A549 (cell line): ENCODE measurements at regions not wholly inside any gene's neighbourhood (a gene's known extent, or its start where the extent isn't known, plus 50 kb on each side); places are given as distances from the start of the nearest gene placed in this dataset.

ENCODE experiments used
- ATAC-seq, 2 experiments: fragments of 200-7000 bp in 1 of 2; fragments of >200 bp in 1 of 2; cut with Nextera tagmentation in 1 of 2; cut with Tn5 transposase in 1 of 2; 3 replicates each; pipeline versions ENCODE4 v1.8.0 to v1.9.1; 2018 to 2020; ENCODE audit warnings: mild to moderate bottlenecking in 1 of 2, moderate library complexity in 1 of 2
- CTCF ChIA-PET: fragments of 300-600 bp; sonication (Branson Sonifier 250); formaldehyde crosslinking; extraction: SDS; loops from one replicate; lab custom pipeline; 2021; ENCODE audit warnings: antibody characterized with exemption, inconsistent platforms; lab: Yijun Ruan, JAX
- POLR2A ChIA-PET: fragments of 350-600 bp; formaldehyde crosslinking; extraction: SDS; loops from one replicate; lab custom pipeline; 2021; ENCODE audit warnings: antibody characterized with exemption, inconsistent platforms; lab: Yijun Ruan, JAX
- DNase-seq, 2 experiments: peaks; one replicate each; pipeline versions ENCODE4 v3.0.0 to v3.0.0-alpha.2; 2011 to 2016; ENCODE audit warnings: low read depth in 1 of 2, low spot score in 1 of 2
- FAIRE-seq: peaks from 2 replicates; lab custom pipeline; 2011; peaks lifted over from hg19 to GRCh38; lab: Jason Lieb, UNC
- H3K27ac ChIP-seq, 2 experiments: fragments of >200 bp; sonication (Bioruptor Twin); formaldehyde crosslinking; 3 replicates each; pipeline ENCODE4 v1.5.1; 2016 to 2017
- H3K4me1 ChIP-seq: fragments of >200 bp; sonication (Bioruptor Twin); formaldehyde crosslinking; 3 replicates; pipeline ENCODE4 v1.6.1; 2016
- H3K4me2 ChIP-seq: fragments of >200 bp; sonication (Bioruptor Twin); formaldehyde crosslinking; 3 replicates; pipeline ENCODE4 v1.6.1; 2016
- H3K4me3 ChIP-seq: fragments of >200 bp; sonication (Bioruptor Twin); formaldehyde crosslinking; 3 replicates; pipeline ENCODE4 v1.5.1; 2016
- H3K9me3 ChIP-seq: fragments of >200 bp; sonication (Bioruptor Twin); formaldehyde crosslinking; 3 replicates; pipeline ENCODE4 v1.6.1; 2016
- BCL3 ChIP-seq: fragments of >200 bp; sonication (Bioruptor Twin); formaldehyde crosslinking; IDR thresholded peaks from 3 replicates; pipeline ENCODE4 v1.6.1; 2016
- CBX2 ChIP-seq: fragments of 200-600 bp; sonication (generic); IDR thresholded peaks from 2 replicates; pipeline ENCODE4 v1.6.1; 2016; ENCODE audit warnings: low read depth, mild to moderate bottlenecking, borderline replicate concordance
- EP300 ChIP-seq, 2 experiments: fragments of >200 bp; sonication (Bioruptor Twin); formaldehyde crosslinking; IDR thresholded peaks; 2 replicates in 1 of 2; 3 replicates in 1 of 2; pipeline ENCODE4 v1.6.1; 2016 to 2017
- ESRRA ChIP-seq: fragments of 150-350 bp; IDR thresholded peaks from 2 replicates; pipeline ENCODE4 v1.6.1; 2014; ENCODE audit warnings: mild to moderate bottlenecking, low read length, borderline replicate concordance
- FOSL2 ChIP-seq, 2 experiments: fragments of 450-650 bp in 1 of 2; fragments of >200 bp in 1 of 2; sonication (Bioruptor Twin) in 1 of 2; formaldehyde crosslinking; IDR thresholded peaks; 2 replicates each; pipeline versions ENCODE4 v1.5.0 to v1.6.1; 2016 to 2020; ENCODE audit warnings: mild to moderate bottlenecking in 1 of 2, moderate library complexity in 1 of 2
- GATA3 ChIP-seq: IDR thresholded peaks from 2 replicates; pipeline ENCODE4 v1.6.1; 2012; ENCODE audit warnings: borderline replicate concordance
- MAFK ChIP-seq: fragments of 450-650 bp; IDR thresholded peaks from 2 replicates; pipeline ENCODE4 v1.6.1; 2014; ENCODE audit not compliant: partially characterized antibody
- MAZ ChIP-seq: fragments of 150-350 bp; IDR thresholded peaks from 2 replicates; pipeline ENCODE4 v1.6.1; 2014; ENCODE audit warnings: antibody characterized with exemption, low read depth, low read length, borderline replicate concordance
- NFE2L2 ChIP-seq: fragments of 150-350 bp; conservative IDR thresholded peaks from 2 replicates; pipeline ENCODE4 v1.6.1; 2014; ENCODE audit warnings: low read length
- NPAS2 ChIP-seq: fragments of 250-450 bp; sonication (Bioruptor Pico); IDR thresholded peaks from 2 replicates; pipeline ENCODE4 v1.8.0; 2022; ENCODE audit warnings: mild to moderate bottlenecking, moderate library complexity, borderline replicate concordance
- PHF8 ChIP-seq: fragments of 200-600 bp; sonication (generic); IDR thresholded peaks from 2 replicates; pipeline ENCODE4 v1.6.1; 2016; ENCODE audit warnings: low read depth, mild to moderate bottlenecking, antibody characterized with exemption, moderate library complexity, borderline replicate concordance
- RAD21 ChIP-seq, 2 experiments: fragments of >200 bp in 1 of 2; sonication (Bioruptor Twin) in 1 of 2; formaldehyde crosslinking in 1 of 2; IDR thresholded peaks in 1 of 2; conservative IDR thresholded peaks in 1 of 2; 2 replicates in 1 of 2; 3 replicates in 1 of 2; pipeline ENCODE4 v1.6.1; 2012 to 2018; ENCODE audit warnings: inconsistent platforms in 1 of 2
- RCOR1 ChIP-seq: fragments of 150-350 bp; IDR thresholded peaks from 2 replicates; pipeline ENCODE4 v1.6.1; 2014; ENCODE audit warnings: antibody characterized with exemption, low read length, low read depth
- RFX5 ChIP-seq: fragments of 450-650 bp; IDR thresholded peaks from 2 replicates; pipeline ENCODE4 v1.7.1; 2014; ENCODE audit warnings: antibody characterized with exemption, mild to moderate bottlenecking, moderate library complexity
- RNF2 ChIP-seq: fragments of 200-600 bp; sonication (generic); IDR thresholded peaks from 2 replicates; pipeline ENCODE4 v1.6.1; 2016; ENCODE audit warnings: low read depth, mild to moderate bottlenecking, antibody characterized with exemption, moderate library complexity, borderline replicate concordance
- SMC3 ChIP-seq: fragments of >200 bp; sonication (Bioruptor Twin); formaldehyde crosslinking; IDR thresholded peaks from 3 replicates; pipeline ENCODE4 v1.6.1; 2018; ENCODE audit warnings: inconsistent platforms
- USF2 ChIP-seq: fragments of 450-650 bp; IDR thresholded peaks from 2 replicates; pipeline ENCODE4 v1.6.1; 2014; ENCODE audit warnings: antibody characterized with exemption
- ZFP36 ChIP-seq: fragments of 450-650 bp; IDR thresholded peaks from 2 replicates; pipeline ENCODE4 v1.6.1; 2014; ENCODE audit warnings: borderline replicate concordance; ENCODE audit not compliant: partially characterized antibody
- WGBS: methylation state at CpG from one replicate; pipeline ENCODE4 v1.1.6; 2017; ENCODE audit errors: missing lambda C conversion rate; 5-methylcytosine and 5-hydroxymethylcytosine counted together
- TF ChIP-seq, protein P1 (sequence below): IDR thresholded peaks from 2 replicates; pipeline ENCODE4 v1.6.1; 2012; ENCODE audit warnings: low read depth, borderline replicate concordance
- TF ChIP-seq, protein P2 (sequence below): fragments of 250-450 bp; sonication (Bioruptor Pico); IDR thresholded peaks from 2 replicates; pipeline ENCODE4 v1.5.0; 2021; ENCODE audit warnings: mild to moderate bottlenecking, moderate library complexity, borderline replicate concordance
- TF ChIP-seq, protein P3 (sequence below): IDR thresholded peaks from 2 replicates; pipeline ENCODE4 v1.6.1; 2012
- TF ChIP-seq, protein P4 (sequence below): fragments of 250-450 bp; sonication (Bioruptor Pico); IDR thresholded peaks from 2 replicates; pipeline ENCODE4 v1.5.0; 2020; ENCODE audit warnings: low read depth, mild to moderate bottlenecking, moderate library complexity
- TF ChIP-seq, protein P5 (sequence below): IDR thresholded peaks from 2 replicates; pipeline ENCODE4 v1.6.1; 2012
- TF ChIP-seq, protein P6 (sequence below): fragments of 150-350 bp; IDR thresholded peaks from 2 replicates; pipeline ENCODE4 v1.6.1; 2014; ENCODE audit warnings: low read depth, mild to moderate bottlenecking, low read length

DNA sequence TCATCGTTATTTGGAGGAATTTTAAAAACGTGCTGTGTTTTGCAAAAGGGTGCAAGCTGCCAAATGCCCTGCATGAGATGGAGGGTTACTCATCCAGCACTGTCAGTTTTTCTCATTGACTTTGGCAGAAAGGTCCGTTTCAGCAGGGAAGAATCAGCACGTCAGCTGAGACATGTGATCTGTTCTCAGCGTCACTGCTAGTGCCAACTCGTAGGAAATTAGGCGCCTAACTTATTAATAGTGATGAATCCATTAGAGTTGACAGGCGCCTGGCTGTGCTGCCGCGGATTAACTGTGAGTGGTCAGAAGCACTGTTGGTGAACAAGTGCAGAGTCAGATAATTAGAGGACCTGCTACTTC, 175.5 kb upstream of the FOXQ1 start:
- Histone ChIP-seq H3K4me1 (no peaks in the 10 kb centered on the region), H3K9me3 (no peaks in the 10 kb centered on the region), H3K4me3 (no peak overlapping the region)
- CTCF ChIA-PET, result no interaction called here
- ATAC-seq (no peak), FAIRE-seq (no peak), DNase-seq (no peak)
- POLR2A ChIA-PET, result no interaction called here
- WGBS, result 77% methylated on average over 10 of the region's 10 CpGs
- TF ChIP-seq NFE2L2, result no peak
- no peak for TF ChIP-seq MAFK
- TF ChIP-seq, protein P1, sequence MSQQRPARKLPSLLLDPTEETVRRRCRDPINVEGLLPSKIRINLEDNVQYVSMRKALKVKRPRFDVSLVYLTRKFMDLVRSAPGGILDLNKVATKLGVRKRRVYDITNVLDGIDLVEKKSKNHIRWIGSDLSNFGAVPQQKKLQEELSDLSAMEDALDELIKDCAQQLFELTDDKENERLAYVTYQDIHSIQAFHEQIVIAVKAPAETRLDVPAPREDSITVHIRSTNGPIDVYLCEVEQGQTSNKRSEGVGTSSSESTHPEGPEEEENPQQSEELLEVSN, result no peak
- no peak for TF ChIP-seq CBX2
- TF ChIP-seq BCL3, result no peak
- TF ChIP-seq PHF8, result no peak
- no peak for TF ChIP-seq RAD21 (conservative IDR thresholded peaks at IDR 0.05 in 1 of 2, IDR thresholded peaks at IDR 0.05 in 1 of 2)
- TF ChIP-seq, protein P2, sequence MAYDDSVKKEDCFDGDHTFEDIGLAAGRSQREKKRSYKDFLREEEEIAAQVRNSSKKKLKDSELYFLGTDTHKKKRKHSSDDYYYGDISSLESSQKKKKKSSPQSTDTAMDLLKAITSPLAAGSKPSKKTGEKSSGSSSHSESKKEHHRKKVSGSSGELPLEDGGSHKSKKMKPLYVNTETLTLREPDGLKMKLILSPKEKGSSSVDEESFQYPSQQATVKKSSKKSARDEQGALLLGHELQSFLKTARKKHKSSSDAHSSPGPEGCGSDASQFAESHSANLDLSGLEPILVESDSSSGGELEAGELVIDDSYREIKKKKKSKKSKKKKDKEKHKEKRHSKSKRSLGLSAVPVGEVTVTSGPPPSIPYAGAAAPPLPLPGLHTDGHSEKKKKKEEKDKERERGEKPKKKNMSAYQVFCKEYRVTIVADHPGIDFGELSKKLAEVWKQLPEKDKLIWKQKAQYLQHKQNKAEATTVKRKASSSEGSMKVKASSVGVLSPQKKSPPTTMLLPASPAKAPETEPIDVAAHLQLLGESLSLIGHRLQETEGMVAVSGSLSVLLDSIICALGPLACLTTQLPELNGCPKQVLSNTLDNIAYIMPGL (CRISPR knock-in tag), result no peak
- TF ChIP-seq RFX5, result no peak
- TF ChIP-seq, protein P3, sequence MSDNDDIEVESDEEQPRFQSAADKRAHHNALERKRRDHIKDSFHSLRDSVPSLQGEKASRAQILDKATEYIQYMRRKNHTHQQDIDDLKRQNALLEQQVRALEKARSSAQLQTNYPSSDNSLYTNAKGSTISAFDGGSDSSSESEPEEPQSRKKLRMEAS, result no peak
- TF ChIP-seq, protein P4, sequence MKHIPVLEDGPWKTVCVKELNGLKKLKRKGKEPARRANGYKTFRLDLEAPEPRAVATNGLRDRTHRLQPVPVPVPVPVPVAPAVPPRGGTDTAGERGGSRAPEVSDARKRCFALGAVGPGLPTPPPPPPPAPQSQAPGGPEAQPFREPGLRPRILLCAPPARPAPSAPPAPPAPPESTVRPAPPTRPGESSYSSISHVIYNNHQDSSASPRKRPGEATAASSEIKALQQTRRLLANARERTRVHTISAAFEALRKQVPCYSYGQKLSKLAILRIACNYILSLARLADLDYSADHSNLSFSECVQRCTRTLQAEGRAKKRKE (CRISPR knock-in tag), result no peak
- no peak for TF ChIP-seq ZFP36
- TF ChIP-seq, protein P5, sequence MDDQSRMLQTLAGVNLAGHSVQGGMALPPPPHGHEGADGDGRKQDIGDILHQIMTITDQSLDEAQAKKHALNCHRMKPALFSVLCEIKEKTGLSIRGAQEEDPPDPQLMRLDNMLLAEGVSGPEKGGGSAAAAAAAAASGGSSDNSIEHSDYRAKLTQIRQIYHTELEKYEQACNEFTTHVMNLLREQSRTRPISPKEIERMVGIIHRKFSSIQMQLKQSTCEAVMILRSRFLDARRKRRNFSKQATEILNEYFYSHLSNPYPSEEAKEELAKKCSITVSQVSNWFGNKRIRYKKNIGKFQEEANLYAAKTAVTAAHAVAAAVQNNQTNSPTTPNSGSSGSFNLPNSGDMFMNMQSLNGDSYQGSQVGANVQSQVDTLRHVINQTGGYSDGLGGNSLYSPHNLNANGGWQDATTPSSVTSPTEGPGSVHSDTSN, result no peak
- no peak for TF ChIP-seq RCOR1
- TF ChIP-seq, protein P6, sequence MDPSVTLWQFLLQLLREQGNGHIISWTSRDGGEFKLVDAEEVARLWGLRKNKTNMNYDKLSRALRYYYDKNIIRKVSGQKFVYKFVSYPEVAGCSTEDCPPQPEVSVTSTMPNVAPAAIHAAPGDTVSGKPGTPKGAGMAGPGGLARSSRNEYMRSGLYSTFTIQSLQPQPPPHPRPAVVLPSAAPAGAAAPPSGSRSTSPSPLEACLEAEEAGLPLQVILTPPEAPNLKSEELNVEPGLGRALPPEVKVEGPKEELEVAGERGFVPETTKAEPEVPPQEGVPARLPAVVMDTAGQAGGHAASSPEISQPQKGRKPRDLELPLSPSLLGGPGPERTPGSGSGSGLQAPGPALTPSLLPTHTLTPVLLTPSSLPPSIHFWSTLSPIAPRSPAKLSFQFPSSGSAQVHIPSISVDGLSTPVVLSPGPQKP, result no peak
- TF ChIP-seq, all 56 proteins: peak for 0
- H3K4me2 ChIP-seq, result no peak overlapping the region
- no peak overlapping the region for H3K27ac ChIP-seq

- 66% methylated on average over 7 of the region's 7 CpGs for WGBS
- CTCF ChIA-PET, result no interaction called here
- Histone ChIP-seq H3K9me3 (no peaks in the 10 kb centered on the region), H3K4me2 (no peak overlapping the region), H3K27ac (no peak overlapping the region), H3K4me1 (no peaks in the 10 kb centered on the region), H3K4me3 (no peak overlapping the region)
- POLR2A ChIA-PET, result no interaction called here
- ATAC-seq (no peak), DNase-seq (no peak), FAIRE-seq (no peak)
- TF ChIP-seq USF2 (no peak), SMC3 (no peak), MAZ (no peak), ESRRA (no peak), ZFP36 (no peak), GATA3 (no peak), NPAS2 (no peak), FOSL2 (IDR thresholded peaks at IDR 0.05) (no peak), FOSL2 (CRISPR knock-in tag; IDR thresholded peaks at IDR 0.05) (no peak), RNF2 (no peak), EP300 (IDR thresholded peaks at IDR 0.05) (no peak)
- TF ChIP-seq, protein P2 (CRISPR knock-in tag), result no peak
- TF ChIP-seq, protein P3, result no peak
Measured at GRCh38 chr6:1135726-1136414, 176.0 kb upstream of the FOXQ1 start.
